Nephron progenitor cell (in vitro differentiated cells): ENCODE measurements at regions not wholly inside any gene's neighbourhood (a gene's known extent, or its start where the extent isn't known, plus 50 kb on each side); places are given as distances from the start of the nearest gene placed in this dataset.

Source experiments
- DNase-seq: peaks from one replicate; pipeline ENCODE4 v3.0.0; 2021
- H3K27ac Mint-ChIP-seq: 2 replicates; pipeline ENCODE4 v1.8.0; 2021; ENCODE audit warnings: mild to moderate bottlenecking, moderate library complexity, mixed read lengths
- H3K27me3 Mint-ChIP-seq: 2 replicates; pipeline ENCODE4 v1.8.0; 2021; ENCODE audit warnings: mild to moderate bottlenecking, low read depth, mixed read lengths; ENCODE audit not compliant: poor library complexity
- H3K36me3 Mint-ChIP-seq: 2 replicates; pipeline ENCODE4 v1.8.0; 2021; ENCODE audit warnings: low read depth, mixed read lengths
- H3K4me1 Mint-ChIP-seq: 2 replicates; pipeline ENCODE4 v1.8.0; 2021; ENCODE audit warnings: mixed read lengths
- H3K4me3 Mint-ChIP-seq: 2 replicates; pipeline ENCODE4 v1.8.0; 2021; ENCODE audit warnings: mild to moderate bottlenecking, moderate library complexity, mixed read lengths
- H3K9me3 Mint-ChIP-seq: 2 replicates; pipeline ENCODE4 v1.8.0; 2021; ENCODE audit warnings: mild to moderate bottlenecking, moderate library complexity, mixed read lengths
- CTCF ChIP-seq: fragments of 200-600 bp; sonication (generic); IDR thresholded peaks from 2 replicates; pipeline ENCODE4 v1.5.0; 2021; ENCODE audit warnings: antibody characterized with exemption

- H3K27ac Mint-ChIP-seq: no peak overlapping the region
- no peak overlapping the region for H3K4me3 Mint-ChIP-seq
- no peaks in the 10 kb centered on the region for H3K36me3 Mint-ChIP-seq
- TF ChIP-seq CTCF: peak; percentile 95
- H3K27me3 Mint-ChIP-seq: no peaks in the 10 kb centered on the region
- peak; percentile 21 for DNase-seq
- no peaks in the 10 kb centered on the region for H3K9me3 Mint-ChIP-seq
- H3K4me1 Mint-ChIP-seq: peaks cover 29% of the 10 kb centered on the region
Measured at GRCh38 chr3:161559177-161559998, 62.8 kb downstream of the OTOL1 start.

- TF ChIP-seq CTCF: peak; percentile 69
- Mint-ChIP-seq H3K36me3 (no peaks in the 10 kb centered on the region), H3K9me3 (no peaks in the 10 kb centered on the region), H3K4me3 (no peak overlapping the region), H3K27me3 (no peaks in the 10 kb centered on the region), H3K27ac (no peak overlapping the region), H3K4me1 (peaks cover 23% of the 10 kb centered on the region)
- DNase-seq: peak; percentile 65
Measured at GRCh38 chr3:161560008-161560637, 63.5 kb downstream of the OTOL1 start.

GRCh38 chr3:161567577-161568361 is 71.2 kb downstream of the OTOL1 start:
- H3K27me3 Mint-ChIP-seq: no peaks in the 10 kb centered on the region
- no peaks in the 10 kb centered on the region for H3K36me3 Mint-ChIP-seq
- H3K4me3 Mint-ChIP-seq: no peak overlapping the region
- TF ChIP-seq CTCF: no peak
- no peak for DNase-seq
- peaks cover 8% of the 10 kb centered on the region for H3K4me1 Mint-ChIP-seq
- H3K9me3 Mint-ChIP-seq: no peaks in the 10 kb centered on the region
- H3K27ac Mint-ChIP-seq: no peak overlapping the region

- H3K27me3 Mint-ChIP-seq: no peaks in the 10 kb centered on the region
- H3K27ac Mint-ChIP-seq: no peak overlapping the region
- no peak for TF ChIP-seq CTCF
- H3K9me3 Mint-ChIP-seq: no peaks in the 10 kb centered on the region
- no peak overlapping the region for H3K4me3 Mint-ChIP-seq
- H3K4me1 Mint-ChIP-seq: peaks cover 8% of the 10 kb centered on the region
- no peaks in the 10 kb centered on the region for H3K36me3 Mint-ChIP-seq
- no peak for DNase-seq
Measured at GRCh38 chr3:161568671-161569070, 72.1 kb downstream of the OTOL1 start.

GRCh38 chr3:161571951-161572350 is 75.3 kb downstream of the OTOL1 start:
- no peaks in the 10 kb centered on the region for H3K36me3 Mint-ChIP-seq
- H3K4me1 Mint-ChIP-seq: peaks cover 16% of the 10 kb centered on the region
- no peak overlapping the region for H3K4me3 Mint-ChIP-seq
- H3K9me3 Mint-ChIP-seq: no peaks in the 10 kb centered on the region
- H3K27me3 Mint-ChIP-seq: no peaks in the 10 kb centered on the region
- no peak for TF ChIP-seq CTCF
- no peak for DNase-seq
- H3K27ac Mint-ChIP-seq: no peak overlapping the region
